ENCODE measurements at regions not wholly inside any gene's neighbourhood (a gene's known extent, or its start where the extent isn't known, plus 50 kb on each side); places are given as distances from the start of the nearest gene placed in this dataset.

- no peak for DNase-seq
Observed at GRCh38 chr11:23688411-23688810, 808.4 kb upstream of the LUZP2 start.

GRCh38 chr11:23688835-23689234 lies 808.0 kb upstream of the LUZP2 start:
- peak; percentile 36 for DNase-seq

DNA sequence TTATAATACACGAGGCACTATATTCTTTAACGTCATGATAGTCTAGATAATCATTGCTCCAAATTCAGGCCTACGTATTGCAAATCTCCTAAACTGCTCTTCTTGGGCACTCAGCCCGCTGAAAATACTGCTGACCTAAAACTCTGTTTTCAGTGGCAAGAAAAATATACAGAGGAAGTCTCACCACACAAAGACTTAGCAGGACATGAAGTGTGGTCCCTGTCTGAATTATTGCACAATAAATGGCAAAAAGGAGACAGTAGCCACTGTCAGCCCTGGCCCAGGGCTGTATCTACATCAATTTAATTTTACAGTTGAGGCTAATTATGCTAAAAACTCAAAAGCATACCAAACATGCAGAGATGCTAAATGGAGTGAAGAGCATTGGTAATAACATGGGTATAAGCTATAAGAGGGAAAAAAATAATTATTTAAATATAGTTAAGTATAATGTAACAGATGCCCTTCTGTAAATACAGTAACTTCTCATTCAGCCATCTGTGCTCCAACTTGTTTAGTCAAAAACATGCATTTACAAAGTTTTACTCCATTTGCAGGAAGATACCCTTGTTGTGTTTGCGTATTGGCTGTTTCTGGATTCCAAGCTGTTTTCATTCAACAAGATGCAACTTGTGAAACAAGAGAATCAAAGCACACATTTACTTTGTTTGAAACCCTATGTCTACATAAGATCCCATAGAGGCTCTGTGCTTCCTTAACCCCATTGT lies 800.0 kb upstream of the LUZP2 start:
- DNase-seq, result no peak

GRCh38 chr11:23704183-23704582 lies 792.7 kb upstream of the LUZP2 start:
- DNase-seq, result no peak

GRCh38 chr11:23711981-23712380 lies 784.9 kb upstream of the LUZP2 start:
- no peak for DNase-seq

DNA sequence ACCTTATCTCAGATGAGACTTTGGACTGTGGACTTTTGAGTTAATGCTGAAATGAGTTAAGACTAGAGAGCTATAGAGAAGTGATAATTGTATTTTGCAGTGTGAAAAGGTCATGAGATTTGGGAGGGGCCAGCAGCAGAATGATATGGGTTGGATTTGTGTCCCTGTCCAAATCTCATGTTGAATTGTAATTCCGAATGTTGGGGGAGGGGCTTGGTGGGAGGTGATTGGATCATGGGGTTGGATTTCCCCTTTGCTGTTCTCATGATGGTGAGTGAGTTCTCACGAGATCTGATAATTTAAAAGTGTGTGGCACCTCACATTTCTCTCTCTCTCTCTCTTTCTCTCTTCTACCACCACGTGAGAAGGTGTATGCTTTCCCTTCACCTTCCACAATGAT lies 777.8 kb upstream of the LUZP2 start:
- no peak for DNase-seq

- DNase-seq, result no peak
Observed at GRCh38 chr11:23723861-23724260, 773.0 kb upstream of the LUZP2 start.

DNA sequence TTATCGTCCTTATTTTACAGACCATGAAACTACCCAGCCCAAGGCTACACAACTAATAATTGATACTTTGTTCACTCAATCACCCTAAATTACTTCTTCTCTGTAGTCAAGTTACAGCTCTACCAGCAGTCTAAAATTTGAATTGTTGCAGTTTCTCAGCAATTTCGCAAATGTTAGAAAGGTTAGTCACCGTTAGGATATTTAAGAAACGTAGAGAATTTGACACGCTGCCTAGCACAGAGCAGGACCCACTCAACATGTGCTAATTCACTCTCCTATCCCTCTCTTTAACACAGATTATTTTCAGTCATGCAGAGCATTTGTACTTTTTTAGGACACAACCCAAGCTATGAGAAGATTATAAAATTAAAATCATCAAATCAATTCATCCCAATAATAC lies 771.1 kb upstream of the LUZP2 start:
- DNase-seq, result no peak

DNA sequence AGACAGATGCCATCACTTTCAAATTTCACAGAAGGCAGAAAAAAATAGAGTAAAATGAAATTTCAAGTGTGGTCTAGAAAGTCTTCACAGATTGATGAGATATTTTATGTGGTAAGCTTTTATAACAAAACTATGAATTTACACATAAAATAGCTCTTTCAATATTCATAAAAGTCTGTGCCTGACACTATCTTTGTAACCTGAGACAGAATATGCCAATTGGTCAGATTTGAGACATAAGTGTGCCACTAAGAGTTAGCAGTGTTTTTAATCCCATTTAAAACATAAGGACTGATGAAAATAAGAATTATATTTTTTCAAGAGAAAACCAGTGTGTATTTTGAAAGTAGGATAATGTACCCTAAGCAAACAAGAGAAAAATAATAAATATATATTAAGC lies 769.5 kb upstream of the LUZP2 start:
- DNase-seq, result no peak

DNA sequence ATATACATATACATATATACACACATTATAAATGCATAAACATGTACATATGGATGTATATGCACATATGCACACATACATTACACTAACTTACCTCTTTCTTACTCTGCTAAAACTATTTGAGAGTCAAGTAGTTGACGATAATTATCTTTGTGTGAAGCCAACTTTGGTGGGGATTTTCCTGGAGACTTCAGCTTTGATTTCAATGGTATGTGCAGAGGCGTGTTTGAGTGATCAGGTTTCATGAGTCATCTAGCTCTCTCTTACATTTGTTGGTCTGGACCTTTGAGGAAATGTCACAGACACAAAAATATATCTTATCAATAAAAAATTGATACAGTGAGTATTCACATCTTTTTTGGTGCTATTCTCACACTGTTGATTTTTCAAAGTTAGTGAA lies 769.1 kb upstream of the LUZP2 start:
- DNase-seq, result no peak

DNA sequence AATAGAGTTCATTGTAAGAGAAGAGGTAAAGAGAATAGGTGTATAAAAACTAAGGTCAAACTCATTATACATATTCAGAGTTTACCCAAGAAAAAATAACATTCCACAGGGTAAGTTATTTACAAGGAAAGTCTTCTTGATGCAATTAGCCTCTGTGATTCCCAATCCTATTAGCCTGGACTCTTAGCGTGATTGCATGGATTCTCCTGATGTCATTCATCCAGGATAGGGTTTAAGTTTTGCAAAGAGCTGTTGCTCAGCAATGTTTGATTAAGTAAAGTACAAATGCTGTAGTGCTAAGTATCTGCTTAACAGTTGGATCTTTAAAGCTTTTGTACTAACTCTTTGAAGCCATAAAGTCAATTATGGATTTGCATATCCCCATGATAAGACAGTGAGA lies 767.8 kb upstream of the LUZP2 start:
- DNase-seq, result no peak

GRCh38 chr11:23730307-23730998 lies 766.4 kb upstream of the LUZP2 start:
- no peak for DNase-seq

DNA sequence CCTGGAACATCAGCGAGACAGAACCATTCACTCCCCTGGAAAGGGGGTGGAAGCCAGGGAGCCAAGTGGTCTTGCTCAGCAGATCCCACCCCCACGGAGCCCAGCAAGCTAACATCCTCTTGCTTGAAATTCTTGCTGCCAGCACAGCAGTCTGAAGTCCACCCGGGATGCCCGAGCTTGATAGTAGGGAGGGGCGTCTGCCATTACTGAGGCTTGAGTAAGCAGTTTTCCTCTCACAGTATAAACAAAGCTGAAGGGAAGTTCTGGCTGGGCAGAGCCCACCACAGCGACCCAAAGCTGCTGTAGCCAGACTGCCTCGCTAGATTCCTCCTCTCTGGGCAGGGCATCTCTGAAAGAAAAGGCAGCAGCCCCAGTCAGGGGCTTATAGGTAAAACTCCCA lies 764.8 kb upstream of the LUZP2 start:
- no peak for DNase-seq

- no peak for DNase-seq
Observed at GRCh38 chr11:23746896-23747295, 750.0 kb upstream of the LUZP2 start.

DNA sequence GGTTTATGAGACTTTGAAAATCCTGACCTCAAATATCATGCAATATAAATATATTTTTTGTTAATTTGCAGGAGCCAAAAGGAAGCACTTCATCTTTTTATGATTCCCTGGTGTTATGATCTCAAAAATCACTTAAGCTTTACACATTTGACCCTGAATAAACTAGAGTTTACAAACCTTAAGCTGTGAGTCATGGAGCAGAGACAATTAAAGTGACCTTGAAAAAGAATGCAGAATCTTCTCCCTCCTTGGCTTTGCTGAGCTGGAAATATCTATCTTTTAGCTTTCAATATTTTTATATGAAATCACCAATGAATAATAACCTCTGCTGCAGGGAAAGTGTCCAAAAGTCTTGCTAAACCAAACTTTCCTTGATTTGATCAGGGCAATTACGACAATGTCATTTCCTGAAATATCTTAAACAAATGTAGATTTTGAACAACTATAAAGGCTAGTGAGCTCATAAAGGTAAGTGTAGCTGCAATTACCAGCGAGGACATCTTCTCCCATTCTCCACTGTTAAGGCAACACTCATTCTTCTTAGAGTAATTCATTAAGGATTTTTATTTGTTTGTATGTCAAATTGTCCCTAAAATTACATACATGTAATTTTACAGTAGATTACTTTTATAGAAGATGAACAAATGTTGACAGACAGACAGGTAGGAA lies 747.0 kb upstream of the LUZP2 start:
- DNase-seq, result no peak

DNA sequence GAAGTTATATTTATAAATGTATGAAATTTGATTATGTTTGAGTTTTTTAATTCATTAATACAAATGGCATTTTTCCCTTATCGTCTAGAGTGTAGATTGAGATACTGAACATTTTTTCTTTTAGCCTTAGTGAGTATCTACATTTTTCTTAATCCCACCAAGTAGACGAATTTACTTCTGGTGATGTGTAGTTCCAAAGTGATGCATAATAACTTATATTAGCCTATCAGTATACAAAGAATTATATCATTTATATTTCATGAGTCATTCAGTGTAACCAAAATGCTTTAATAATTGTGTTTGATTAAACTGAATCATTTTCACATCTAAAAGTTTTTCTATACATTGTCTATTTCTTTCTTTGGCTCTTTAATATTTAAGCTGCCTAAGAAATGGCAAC lies 745.6 kb upstream of the LUZP2 start:
- DNase-seq, result no peak

GRCh38 chr11:23755076-23755475 lies 741.8 kb upstream of the LUZP2 start:
- DNase-seq, result no peak

DNA sequence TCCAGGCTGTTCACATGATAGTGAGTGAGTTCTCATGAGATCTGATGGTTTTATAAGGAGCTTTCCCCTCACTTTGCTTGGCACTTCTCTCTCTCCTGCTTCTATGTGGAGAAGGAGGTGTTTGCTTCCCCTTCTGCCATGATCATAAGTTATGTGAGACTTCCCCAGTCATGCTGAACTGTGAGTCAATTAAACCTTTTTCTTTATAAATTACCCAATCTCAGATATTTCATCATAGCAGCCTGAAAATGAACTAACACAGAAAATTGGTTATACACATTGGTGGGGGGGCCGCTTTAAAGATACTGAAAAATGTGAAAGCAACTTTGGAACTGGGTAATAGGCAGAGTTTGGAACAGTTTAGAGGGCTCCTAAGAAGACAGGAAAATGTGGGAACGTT lies 741.1 kb upstream of the LUZP2 start:
- no peak for DNase-seq

- no peak for DNase-seq
Observed at GRCh38 chr11:23759489-23759888, 737.4 kb upstream of the LUZP2 start.

DNA sequence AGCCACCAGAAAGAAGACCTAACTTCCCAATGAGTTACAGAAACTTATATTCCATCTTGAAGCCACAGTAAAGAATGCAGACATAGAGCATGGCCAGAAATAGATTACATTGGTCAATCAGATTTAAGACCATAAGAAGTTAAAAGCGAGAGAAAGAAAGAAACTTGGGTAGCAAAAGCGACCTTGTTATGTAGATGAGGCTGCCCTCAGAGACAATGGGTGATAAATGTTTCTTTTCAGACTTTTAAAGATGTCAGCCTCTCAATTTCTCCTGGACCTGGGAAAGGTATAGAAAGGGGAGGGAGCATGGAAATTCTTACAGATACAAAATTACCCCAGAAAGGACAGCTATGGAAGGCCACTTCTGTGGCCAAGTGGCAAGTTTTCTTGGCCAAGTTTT lies 732.6 kb upstream of the LUZP2 start:
- no peak for DNase-seq

DNA sequence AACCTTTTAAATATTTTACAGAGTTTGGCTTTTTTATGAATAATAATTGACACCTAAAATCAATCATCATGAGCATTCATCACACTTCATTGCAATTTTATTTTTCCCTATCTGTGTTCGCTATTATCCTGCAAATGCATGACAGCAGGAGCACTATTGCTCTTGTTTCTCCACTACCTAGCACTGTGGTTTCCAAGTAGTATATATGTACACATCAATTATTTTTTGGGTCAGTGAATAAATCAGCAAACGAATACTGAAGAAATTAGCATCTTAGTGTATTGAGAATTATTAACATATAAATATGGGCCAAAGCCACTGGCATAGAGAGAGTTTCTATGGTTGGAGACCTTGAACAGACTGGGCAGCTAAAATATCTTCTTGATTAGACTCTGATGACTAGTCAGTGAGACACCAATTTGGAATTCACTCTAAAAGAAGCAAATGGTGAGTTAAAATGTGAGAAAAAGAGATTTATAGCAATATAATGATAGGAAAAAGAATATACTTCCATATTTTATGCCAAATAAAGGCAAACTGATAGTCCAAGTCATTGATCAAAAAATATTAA lies 731.1 kb upstream of the LUZP2 start:
- no peak for DNase-seq

- DNase-seq, result no peak
Observed at GRCh38 chr11:23767576-23767975, 729.3 kb upstream of the LUZP2 start.

GRCh38 chr11:23769214-23769613 lies 727.6 kb upstream of the LUZP2 start:
- no peak for DNase-seq

DNA sequence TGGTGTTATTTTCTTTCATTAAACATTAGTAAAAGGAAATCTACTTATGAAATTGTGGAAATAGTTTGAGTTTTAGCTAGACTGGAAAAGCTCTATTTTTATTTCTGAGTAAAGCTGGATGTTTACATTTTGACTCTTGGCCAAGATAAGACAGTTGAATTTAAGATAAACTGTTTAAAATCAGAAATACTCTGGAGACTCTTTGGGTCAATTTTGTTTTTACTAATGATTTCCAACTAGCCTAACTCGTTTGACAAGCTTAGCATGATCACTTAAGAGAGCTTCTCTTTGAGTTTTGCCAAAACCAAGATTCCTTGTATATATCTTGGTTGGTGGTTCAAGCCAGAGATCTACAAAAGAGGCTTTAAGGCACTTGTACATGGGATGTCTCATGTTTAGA lies 724.8 kb upstream of the LUZP2 start:
- DNase-seq, result no peak
